ENCODE measurements at regions not wholly inside any gene's neighbourhood (a gene's known extent, or its start where the extent isn't known, plus 50 kb on each side); places are given as distances from the start of the nearest gene placed in this dataset.

DNA sequence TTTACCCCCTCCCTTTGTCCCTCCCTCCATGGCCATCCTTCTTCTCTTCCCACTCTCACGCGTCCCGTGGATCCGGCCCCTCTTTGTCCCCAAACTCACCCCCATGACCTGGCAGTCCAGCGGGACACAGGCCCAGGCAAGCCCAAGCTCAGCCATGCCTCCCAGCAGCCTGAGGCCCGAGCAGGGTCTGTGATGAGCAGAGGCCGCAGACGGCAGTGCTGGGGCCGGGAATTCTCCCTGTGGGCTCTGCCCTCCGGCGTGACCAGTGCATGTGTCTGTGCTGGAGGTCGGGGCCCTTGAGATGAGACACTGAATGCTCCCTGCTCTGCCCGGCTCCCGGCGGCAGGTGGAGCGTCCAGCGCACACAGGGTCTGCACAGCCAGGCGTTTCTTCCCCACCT, 237.9 kb downstream of the BRD1 start:
- Histone ChIP-seq H3K9ac (ENCODE audit: low read length) (no peak overlapping the region), H2AFZ (ENCODE audit: low read depth, low read length, poor library complexity, severe bottlenecking) (no peak overlapping the region), H3K36me3 (ENCODE audit: control insufficient read depth in 1 of 2, insufficient read depth in 2 of 2, low read length in 2 of 2) (0 out of 4 replicates have a peak, but pooled peaks cover 0 to 5% of the 10 kb centered on the region in 2 experiments), H3K4me2 (ENCODE audit: low read length) (no peak overlapping the region), H3K4me3 (replicated peaks in 1 of 2; ENCODE audit: low read depth in 1 of 2, low read length in 2 of 2) (no peak overlapping the region), H4K20me1 (ENCODE audit: insufficient read depth) (no peaks in the 10 kb centered on the region), H3K9me2 (ENCODE audit: insufficient read depth) (no peaks in the 10 kb centered on the region), H3K9me3 (ENCODE audit: control insufficient read depth in 1 of 2, insufficient read depth in 1 of 2, low read depth in 1 of 2, low read length in 2 of 2) (no peaks in the 10 kb centered on the region), H3K4me1 (ENCODE audit: control insufficient read depth in 1 of 2, insufficient read depth in 2 of 2, low read length in 2 of 2) (no peaks in the 10 kb centered on the region), H3K27ac (ENCODE audit: low read depth, low read length) (no peak overlapping the region), H3K27me3 (ENCODE audit: insufficient read depth, low read length) (no peaks in the 10 kb centered on the region), H3K79me2 (ENCODE audit: insufficient read depth, low read length) (peaks cover 46% of the 10 kb centered on the region)
- TF ChIP-seq EGR1 (IDR thresholded peaks at IDR 0.05; ENCODE audit: low read depth) = no peak
- DNase-seq (ENCODE audit: low read depth, low spot score) (no peak), ATAC-seq (no peak)
- intact Hi-C loops (cut with micrococcal nuclease) = no loop called here
- ChIA-PET RAD21 (ENCODE audit: low non-redundant PET in 1 of 2, low total read pairs in 2 of 2, uncharacterized antibody in 2 of 2, unreplicated experiment in 2 of 2) (no interaction called here), POLR2A (no interaction called here), CTCF (no interaction called here)
- no TSS peak for BruUV-seq (replicated peaks)

DNA sequence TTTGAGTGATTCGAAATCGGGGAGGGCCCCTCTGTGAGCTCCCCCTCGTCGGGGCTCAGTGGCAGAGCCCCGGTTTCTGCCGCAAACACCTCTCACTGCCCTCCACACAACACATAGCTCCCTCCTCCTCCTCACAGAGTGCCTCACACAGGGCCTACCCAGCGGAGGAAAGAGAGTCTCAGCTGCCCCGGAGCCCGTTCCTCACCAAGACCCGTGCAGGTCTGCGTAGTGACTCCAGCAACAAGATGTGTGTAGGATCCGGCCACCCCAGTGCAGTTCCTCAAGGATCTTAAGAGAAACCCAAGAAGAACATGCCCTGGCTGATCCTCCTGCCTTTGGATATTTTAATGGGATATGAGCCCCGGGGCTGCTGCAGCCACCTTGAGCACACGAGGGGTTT, 238.4 kb downstream of the BRD1 start:
- Histone ChIP-seq H3K4me3 (replicated peaks in 1 of 2; ENCODE audit: low read depth in 1 of 2, low read length in 2 of 2) (no peak overlapping the region), H3K9me2 (ENCODE audit: insufficient read depth) (no peaks in the 10 kb centered on the region), H3K9ac (ENCODE audit: low read length) (no peak overlapping the region), H3K36me3 (ENCODE audit: control insufficient read depth in 1 of 2, insufficient read depth in 2 of 2, low read length in 2 of 2) (0 out of 4 replicates have a peak, but pooled peaks cover 0 to 3% of the 10 kb centered on the region in 2 experiments), H3K27ac (ENCODE audit: low read depth, low read length) (no peak overlapping the region), H3K4me1 (ENCODE audit: control insufficient read depth in 1 of 2, insufficient read depth in 2 of 2, low read length in 2 of 2) (no peaks in the 10 kb centered on the region), H3K79me2 (ENCODE audit: insufficient read depth, low read length) (peaks cover 42% of the 10 kb centered on the region), H3K9me3 (ENCODE audit: control insufficient read depth in 1 of 2, insufficient read depth in 1 of 2, low read depth in 1 of 2, low read length in 2 of 2) (no peaks in the 10 kb centered on the region), H4K20me1 (ENCODE audit: insufficient read depth) (no peaks in the 10 kb centered on the region), H3K4me2 (ENCODE audit: low read length) (no peak overlapping the region), H3K27me3 (ENCODE audit: insufficient read depth, low read length) (no peaks in the 10 kb centered on the region), H2AFZ (ENCODE audit: low read depth, low read length, poor library complexity, severe bottlenecking) (no peak overlapping the region)
- ChIA-PET CTCF (no interaction called here), RAD21 (ENCODE audit: low non-redundant PET in 1 of 2, low total read pairs in 2 of 2, uncharacterized antibody in 2 of 2, unreplicated experiment in 2 of 2) (no interaction called here), POLR2A (no interaction called here)
- TF ChIP-seq, protein P1, sequence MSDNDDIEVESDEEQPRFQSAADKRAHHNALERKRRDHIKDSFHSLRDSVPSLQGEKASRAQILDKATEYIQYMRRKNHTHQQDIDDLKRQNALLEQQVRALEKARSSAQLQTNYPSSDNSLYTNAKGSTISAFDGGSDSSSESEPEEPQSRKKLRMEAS (IDR thresholded peaks at IDR 0.05) = no peak
- TF ChIP-seq, protein P2, sequence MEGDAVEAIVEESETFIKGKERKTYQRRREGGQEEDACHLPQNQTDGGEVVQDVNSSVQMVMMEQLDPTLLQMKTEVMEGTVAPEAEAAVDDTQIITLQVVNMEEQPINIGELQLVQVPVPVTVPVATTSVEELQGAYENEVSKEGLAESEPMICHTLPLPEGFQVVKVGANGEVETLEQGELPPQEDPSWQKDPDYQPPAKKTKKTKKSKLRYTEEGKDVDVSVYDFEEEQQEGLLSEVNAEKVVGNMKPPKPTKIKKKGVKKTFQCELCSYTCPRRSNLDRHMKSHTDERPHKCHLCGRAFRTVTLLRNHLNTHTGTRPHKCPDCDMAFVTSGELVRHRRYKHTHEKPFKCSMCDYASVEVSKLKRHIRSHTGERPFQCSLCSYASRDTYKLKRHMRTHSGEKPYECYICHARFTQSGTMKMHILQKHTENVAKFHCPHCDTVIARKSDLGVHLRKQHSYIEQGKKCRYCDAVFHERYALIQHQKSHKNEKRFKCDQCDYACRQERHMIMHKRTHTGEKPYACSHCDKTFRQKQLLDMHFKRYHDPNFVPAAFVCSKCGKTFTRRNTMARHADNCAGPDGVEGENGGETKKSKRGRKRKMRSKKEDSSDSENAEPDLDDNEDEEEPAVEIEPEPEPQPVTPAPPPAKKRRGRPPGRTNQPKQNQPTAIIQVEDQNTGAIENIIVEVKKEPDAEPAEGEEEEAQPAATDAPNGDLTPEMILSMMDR (IDR thresholded peaks at IDR 0.05 in 2 of 3, conservative IDR thresholded peaks at IDR 0.05 in 1 of 3; ENCODE audit: borderline replicate concordance in 1 of 3, insufficient read depth in 1 of 3, low read depth in 2 of 3, low read length in 2 of 3) = no peak
- TF ChIP-seq EZH2 (IDR thresholded peaks at IDR 0.05) (no peak), SRF (IDR thresholded peaks at IDR 0.05; ENCODE audit: low read depth) (no peak), ZNF274 (IDR thresholded peaks at IDR 0.05; ENCODE audit: low read depth, low read length) (no peak), FOSL1 (IDR thresholded peaks at IDR 0.05; ENCODE audit: low read depth) (no peak), JUND (IDR thresholded peaks at IDR 0.05) (no peak), ELF1 (IDR thresholded peaks at IDR 0.05; ENCODE audit: borderline replicate concordance, low read depth) (no peak), ZFX (IDR thresholded peaks at IDR 0.05) (no peak), TCF7L2 (IDR thresholded peaks at IDR 0.05; ENCODE audit: borderline replicate concordance, extremely low read depth, insufficient read depth, insufficient read length) (no peak), YY1 (IDR thresholded peaks at IDR 0.05; ENCODE audit: extremely low read depth, insufficient replicate concordance, low read depth, low read length) (no peak), CBX3 (IDR thresholded peaks at IDR 0.05; ENCODE audit: low read depth) (no peak), POLR2AphosphoS5 (IDR thresholded peaks at IDR 0.05; ENCODE audit: low read depth, low read length) (no peak), SIN3A (IDR thresholded peaks at IDR 0.05; ENCODE audit: low read depth) (no peak)
- DNase-seq (ENCODE audit: low read depth, low spot score) (no peak), ATAC-seq (no peak)
- no TSS peak for BruUV-seq (replicated peaks)
- intact Hi-C loops (cut with micrococcal nuclease) = no loop called here
